IPS-15b (cell line): ENCODE measurements at regions not wholly inside any gene's neighbourhood (a gene's known extent, or its start where the extent isn't known, plus 50 kb on each side); places are given as distances from the start of the nearest gene placed in this dataset.
"Not testable (repeated sequence)": the region's sequence is repeated elsewhere in the genome, so short reads cannot be mapped to it uniquely, and the experiment has no call there.

Source experiments
- H3K27me3 ChIP-seq: one replicate; pipeline ENCODE4 v1.6.1; 2013; ENCODE audit warnings: low read length; ENCODE audit not compliant: control insufficient read depth, insufficient read depth
- H3K36me3 ChIP-seq: one replicate; pipeline ENCODE4 v1.6.1; 2013; ENCODE audit warnings: low read length; ENCODE audit not compliant: control insufficient read depth, insufficient read depth
- H3K4me1 ChIP-seq: one replicate; pipeline ENCODE4 v1.6.1; 2013; ENCODE audit warnings: mild to moderate bottlenecking, low read length; ENCODE audit not compliant: control insufficient read depth, insufficient read depth
- H3K4me3 ChIP-seq: one replicate; pipeline ENCODE4 v1.5.1; 2013; ENCODE audit warnings: low read depth, low read length
- H3K9ac ChIP-seq: one replicate; pipeline ENCODE4 v1.6.1; 2013; ENCODE audit warnings: low read depth, mild to moderate bottlenecking, low read length
- H3K9me3 ChIP-seq: one replicate; pipeline ENCODE4 v1.6.1; 2013; ENCODE audit warnings: mild to moderate bottlenecking, low read length; ENCODE audit not compliant: control insufficient read depth, insufficient read depth

GRCh38 chr2:138066139-138066806 lies 102.0 kb downstream of the HNMT start:
- Histone ChIP-seq H3K4me3 (no peak overlapping the region), H3K27me3 (peaks cover 45% of the 10 kb centered on the region), H3K36me3 (no peaks in the 10 kb centered on the region), H3K9me3 (no peaks in the 10 kb centered on the region), H3K9ac (no peak overlapping the region), H3K4me1 (no peaks in the 10 kb centered on the region)

GRCh38 chr2:138066841-138067240 lies 102.6 kb downstream of the HNMT start:
- Histone ChIP-seq H3K27me3 (peaks cover 47% of the 10 kb centered on the region), H3K36me3 (no peaks in the 10 kb centered on the region), H3K4me3 (no peak overlapping the region), H3K9me3 (no peaks in the 10 kb centered on the region), H3K9ac (no peak overlapping the region), H3K4me1 (no peaks in the 10 kb centered on the region)

- not testable (repeated sequence) for H3K9ac ChIP-seq, H3K4me3 ChIP-seq, H3K9me3 ChIP-seq, H3K4me1 ChIP-seq, H3K36me3 ChIP-seq
- H3K27me3 ChIP-seq = peaks cover 47% of the 10 kb centered on the region
These were observed 104.4 kb downstream of the HNMT start for GRCh38 chr2:138068669-138069068.

DNA sequence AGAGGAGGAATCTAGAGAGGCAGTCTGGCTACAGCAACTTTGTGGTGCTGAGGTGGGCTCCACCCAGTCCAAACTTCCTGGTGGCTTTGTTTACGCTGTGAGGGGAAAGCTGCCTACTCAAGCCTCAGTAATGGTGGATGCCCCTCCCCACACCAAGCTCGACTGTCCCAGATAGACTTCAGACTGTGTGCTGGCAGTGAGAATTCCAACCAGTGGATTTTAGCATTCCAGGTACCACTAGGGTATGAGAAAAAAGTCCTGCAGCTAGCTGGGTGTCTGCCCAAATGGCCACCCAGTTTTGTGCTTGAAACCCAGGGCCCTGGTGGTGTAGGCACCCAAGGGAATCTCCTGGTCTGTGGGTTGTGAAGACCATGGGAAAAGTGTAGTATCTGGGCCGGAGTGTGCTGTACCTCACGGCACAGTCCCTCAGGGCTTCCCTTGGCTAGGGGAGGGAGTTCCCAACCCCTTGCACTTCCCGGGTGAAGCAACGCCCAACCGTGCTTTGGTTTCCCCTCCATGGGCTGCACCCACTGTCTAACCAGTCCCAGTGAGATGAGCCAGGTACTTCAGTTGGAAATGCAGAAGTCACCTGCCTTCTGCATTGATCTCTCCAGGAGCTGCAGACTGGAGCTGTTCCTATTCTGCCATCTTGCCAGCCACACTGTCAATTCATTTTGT lies 106.9 kb downstream of the HNMT start:
- peaks cover 44% of the 10 kb centered on the region for H3K27me3 ChIP-seq
- H3K9me3 ChIP-seq, H3K4me3 ChIP-seq, H3K36me3 ChIP-seq, H3K9ac ChIP-seq, H3K4me1 ChIP-seq: not testable (repeated sequence)

- peaks cover 36% of the 10 kb centered on the region for H3K27me3 ChIP-seq
- H3K36me3 ChIP-seq = no peaks in the 10 kb centered on the region
- no peaks in the 10 kb centered on the region for H3K4me1 ChIP-seq
- no peak overlapping the region for H3K4me3 ChIP-seq
- H3K9ac ChIP-seq = no peak overlapping the region
- no peaks in the 10 kb centered on the region for H3K9me3 ChIP-seq
These were observed 107.7 kb downstream of the HNMT start for GRCh38 chr2:138071720-138072719.

- no peaks in the 10 kb centered on the region for H3K36me3 ChIP-seq
- no peak overlapping the region for H3K4me3 ChIP-seq
- no peaks in the 10 kb centered on the region for H3K4me1 ChIP-seq
- H3K9ac ChIP-seq = no peak overlapping the region
- no peaks in the 10 kb centered on the region for H3K27me3 ChIP-seq
- H3K9me3 ChIP-seq = no peaks in the 10 kb centered on the region
These were observed 113.9 kb downstream of the HNMT start for GRCh38 chr2:138078153-138078552.

GRCh38 chr2:138079976-138080375 lies 115.7 kb downstream of the HNMT start:
- H3K9ac ChIP-seq = no peak overlapping the region
- no peak overlapping the region for H3K4me3 ChIP-seq
- H3K4me1 ChIP-seq = no peaks in the 10 kb centered on the region
- no peaks in the 10 kb centered on the region for H3K27me3 ChIP-seq
- H3K9me3 ChIP-seq = no peaks in the 10 kb centered on the region
- no peaks in the 10 kb centered on the region for H3K36me3 ChIP-seq

DNA sequence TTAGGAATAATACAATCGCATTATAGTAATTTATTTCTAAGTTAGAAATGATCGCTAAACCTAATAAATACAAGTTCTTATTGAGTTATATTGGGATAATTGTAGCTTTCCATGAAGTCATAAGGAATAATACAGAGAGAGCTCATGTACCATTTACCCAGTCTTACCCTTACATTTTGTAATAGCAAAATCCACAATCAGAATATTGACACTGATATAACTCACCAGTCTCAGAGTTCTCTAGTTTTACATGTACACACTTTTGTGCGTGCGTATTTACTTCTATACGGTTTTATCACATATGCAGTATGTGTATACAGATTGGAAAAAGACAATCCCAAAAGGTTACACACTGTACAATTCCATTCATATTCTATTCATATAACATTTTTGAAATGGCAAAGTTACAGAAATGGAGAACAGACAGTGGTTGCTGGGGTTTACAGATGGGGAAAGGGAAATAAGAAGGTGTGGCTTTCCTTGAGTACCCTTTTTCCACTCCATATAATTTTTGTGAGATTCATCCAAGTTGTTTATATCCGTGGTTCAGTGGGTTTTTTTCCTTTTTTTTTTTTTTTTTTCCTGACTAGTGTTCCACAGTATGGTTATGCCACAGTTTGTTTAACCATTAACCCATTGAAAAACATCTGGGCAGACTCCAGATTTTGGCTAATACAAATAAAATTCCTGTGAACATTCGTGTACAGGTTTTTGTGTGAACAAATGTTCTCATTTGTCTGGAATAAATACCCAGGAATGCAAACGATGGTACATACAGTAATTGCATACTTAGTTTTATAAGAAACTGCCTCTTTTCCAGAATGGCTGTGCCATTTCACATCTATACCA lies 117.2 kb downstream of the HNMT start:
- H3K27me3 ChIP-seq = no peaks in the 10 kb centered on the region
- no peaks in the 10 kb centered on the region for H3K36me3 ChIP-seq
- H3K4me1 ChIP-seq = no peaks in the 10 kb centered on the region
- H3K4me3 ChIP-seq = no peak overlapping the region
- no peak overlapping the region for H3K9ac ChIP-seq
- H3K9me3 ChIP-seq = no peaks in the 10 kb centered on the region

GRCh38 chr2:138084206-138084605 lies 119.9 kb downstream of the HNMT start:
- Histone ChIP-seq H3K9ac (no peak overlapping the region), H3K9me3 (no peaks in the 10 kb centered on the region), H3K36me3 (no peaks in the 10 kb centered on the region), H3K4me3 (no peak overlapping the region), H3K4me1 (no peaks in the 10 kb centered on the region), H3K27me3 (no peaks in the 10 kb centered on the region)

- H3K9me3 ChIP-seq, H3K4me3 ChIP-seq, H3K36me3 ChIP-seq: not testable (repeated sequence)
These were observed 121.2 kb downstream of the HNMT start for GRCh38 chr2:138085441-138085840.

GRCh38 chr2:138086576-138086975 lies 122.3 kb downstream of the HNMT start:
- H3K4me3 ChIP-seq = no peak overlapping the region
- H3K36me3 ChIP-seq = no peaks in the 10 kb centered on the region
- no peaks in the 10 kb centered on the region for H3K4me1 ChIP-seq
- no peaks in the 10 kb centered on the region for H3K27me3 ChIP-seq
- H3K9ac ChIP-seq = no peak overlapping the region
- H3K9me3 ChIP-seq = no peaks in the 10 kb centered on the region

More at GRCh38 chr2:138085441-138085840, 121.2 kb downstream of the HNMT start:
- H3K27me3 ChIP-seq, H3K4me1 ChIP-seq, H3K9ac ChIP-seq: not testable (repeated sequence)
